ENCODE measurements at regions not wholly inside any gene's neighbourhood (a gene's known extent, or its start where the extent isn't known, plus 50 kb on each side); places are given as distances from the start of the nearest gene placed in this dataset.

DNA sequence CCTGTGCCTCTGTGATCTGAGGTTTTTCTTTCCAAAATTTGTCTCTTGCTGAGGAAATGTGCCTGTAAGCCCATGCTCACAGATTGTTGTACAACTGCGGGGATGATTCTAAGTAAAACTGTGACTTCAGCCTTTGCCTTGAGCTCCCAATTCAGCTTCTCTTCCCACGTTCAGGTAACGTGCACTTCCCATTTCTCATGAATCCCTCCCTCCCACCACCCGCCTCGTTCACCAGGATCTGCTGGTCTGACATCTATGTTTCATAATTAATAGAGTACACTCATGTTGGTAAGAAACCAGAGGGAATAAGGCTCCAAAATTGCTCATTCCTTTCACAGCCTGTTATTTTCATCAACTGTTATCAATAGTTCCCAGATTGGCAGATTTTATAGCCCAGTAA, 332.6 kb upstream of the TPK1 start:
- no peak for TF ChIP-seq CTCF (IDR thresholded peaks at IDR 0.05)
- no peak for TF ChIP-seq POLR2A (IDR thresholded peaks at IDR 0.05)
- no peak for TF ChIP-seq EP300 (IDR thresholded peaks at IDR 0.05)
